ENCODE measurements at regions not wholly inside any gene's neighbourhood (a gene's known extent, or its start where the extent isn't known, plus 50 kb on each side); places are given as distances from the start of the nearest gene placed in this dataset.

DNA sequence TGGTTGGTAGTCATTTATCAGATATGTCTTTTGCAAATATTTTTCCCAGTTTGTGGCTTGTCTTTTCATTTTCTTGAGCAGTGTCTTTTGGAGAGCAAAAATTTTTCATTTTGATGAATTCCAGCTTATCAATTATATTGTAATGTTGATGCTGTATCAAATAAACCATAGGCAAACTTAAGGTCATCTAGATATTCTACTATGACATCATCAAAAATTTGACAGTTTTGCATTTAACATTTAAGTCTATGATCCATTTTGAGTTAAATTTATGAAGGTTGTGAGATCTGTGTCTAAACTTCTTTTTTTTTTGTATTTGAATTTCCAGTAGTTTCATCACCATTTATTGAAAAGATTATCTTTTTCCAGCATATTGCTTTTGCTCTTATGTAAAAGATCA, 505.5 kb upstream of the COX7C start:
- no peaks in the 10 kb centered on the region for H4K20me1 ChIP-seq (replicated peaks in 1 of 2; ENCODE audit: control insufficient read depth in 1 of 2, insufficient read depth in 2 of 2, low read length in 2 of 2)
- H2BK5ac ChIP-seq (ENCODE audit: low read depth, low read length) = no peak overlapping the region
- no peak overlapping the region for H3K56ac ChIP-seq (replicated peaks; ENCODE audit: insufficient read length, low read depth, low read length)
- no peak overlapping the region for H2AFZ ChIP-seq (ENCODE audit: low read length)
- H3K9me3 ChIP-seq (ENCODE audit: insufficient read depth in 2 of 2, low read depth in 1 of 2, low read length in 1 of 2) = no peaks in the 10 kb centered on the region
- no peaks in the 10 kb centered on the region for H3K79me1 ChIP-seq (ENCODE audit: low read depth, low read length)
- H3K23ac ChIP-seq (ENCODE audit: insufficient read length) = no peak overlapping the region
- DNase-seq (ENCODE audit: low read depth in 1 of 2, low spot score in 2 of 2) (no peak), FAIRE-seq (no peak)
- no peak overlapping the region for H3K4me2 ChIP-seq (ENCODE audit: insufficient read depth in 1 of 2, low read depth in 2 of 2, low read length in 2 of 2)
- no peak overlapping the region for H3K9ac ChIP-seq (replicated peaks in 1 of 4; ENCODE audit: extremely low read depth in 1 of 4, low read depth in 3 of 4, low read length in 3 of 4)
- H2BK15ac ChIP-seq (ENCODE audit: low read length) = no peak overlapping the region
- ChIA-PET CTCF (ENCODE audit: partially characterized antibody) (interaction anchor here (0.6 kb wide), 1 partner anchor 703 kb away, joined by 3 read pairs; no protein-coding TSS in a partner anchor), POLR2A (ENCODE audit: partially characterized antibody) (no interaction called here)
- peaks cover 2% of the 10 kb centered on the region; the same call in 1 of the 2 replicates for H3K23me2 ChIP-seq (ENCODE audit: low read depth, low read length)
- no peaks in the 10 kb centered on the region for H3K36me3 ChIP-seq (ENCODE audit: control insufficient read depth in 2 of 4, insufficient read depth in 4 of 4, low read length in 3 of 4)
- H2AK5ac ChIP-seq (ENCODE audit: low read depth, low read length) = no peak overlapping the region
- H4K5ac ChIP-seq (ENCODE audit: insufficient read length, low read depth, low read length) = no peak overlapping the region
- H3K27me3 ChIP-seq (replicated peaks in 1 of 4; ENCODE audit: control insufficient read depth in 3 of 4, extremely low read depth in 1 of 4, insufficient read depth in 3 of 4, low read length in 3 of 4) = no peaks in the 10 kb centered on the region
- no peak overlapping the region for H3K14ac ChIP-seq (ENCODE audit: insufficient read length)
- H3K4me1 ChIP-seq (replicated peaks in 1 of 4; ENCODE audit: control insufficient read depth in 3 of 4, insufficient read depth in 4 of 4, low read length in 3 of 4) = no peaks in the 10 kb centered on the region
- no peak overlapping the region for H2BK120ac ChIP-seq (replicated peaks; ENCODE audit: low read depth, low read length)
- no peak overlapping the region for H2BK12ac ChIP-seq (ENCODE audit: low read depth, low read length)
- H3K79me2 ChIP-seq (ENCODE audit: control insufficient read depth in 1 of 2, insufficient read depth in 2 of 2, low read length in 2 of 2) = no peaks in the 10 kb centered on the region
- H3K4ac ChIP-seq (replicated peaks; ENCODE audit: insufficient read length, low read depth, low read length) = no peak overlapping the region
- no peak overlapping the region for H4K8ac ChIP-seq (ENCODE audit: extremely low read depth, insufficient read depth, low read length)
- H3K18ac ChIP-seq (ENCODE audit: extremely low read depth, low read length) = no peak overlapping the region
- no peak overlapping the region for H3K27ac ChIP-seq (ENCODE audit: low read depth, low read length)
- no peak overlapping the region for H3K4me3 ChIP-seq (ENCODE audit: extremely low read depth in 1 of 4, insufficient read depth in 2 of 4, low read depth in 3 of 4, low read length in 4 of 4)
- H2BK20ac ChIP-seq (ENCODE audit: low read length) = no peak overlapping the region
- H4K91ac ChIP-seq (replicated peaks; ENCODE audit: insufficient read length, low read length) = no peak overlapping the region
- TF ChIP-seq CBX5 (IDR thresholded peaks at IDR 0.05; ENCODE audit: low read depth, low read length) = no peak
- TF ChIP-seq PHF8 (conservative IDR thresholded peaks at IDR 0.05; ENCODE audit: low read depth, low read length) = no peak
- no peak for TF ChIP-seq TBP (IDR thresholded peaks at IDR 0.05; ENCODE audit: low read depth, low read length)
- no peak for TF ChIP-seq CHD1 (IDR thresholded peaks at IDR 0.05; ENCODE audit: low read depth, low read length)
- TF ChIP-seq POLR2A (IDR thresholded peaks at IDR 0.05; ENCODE audit: control extremely low read depth in 1 of 2, low read depth in 2 of 2, low read length in 2 of 2) = no peak
- TF ChIP-seq TAF7 (optimal IDR thresholded peaks at IDR 0.05; ENCODE audit: borderline replicate concordance, low read depth, low read length) = no peak
- no peak for TF ChIP-seq EP300 (IDR thresholded peaks at IDR 0.05; ENCODE audit: borderline replicate concordance in 1 of 2, low read depth in 2 of 2, low read length in 2 of 2)
- TF ChIP-seq KDM4A (IDR thresholded peaks at IDR 0.05; ENCODE audit: low read depth, low read length, severe bottlenecking) = no peak
- TF ChIP-seq SIRT6 (IDR thresholded peaks at IDR 0.05; ENCODE audit: low read length) = no peak
- TF ChIP-seq, protein P1, sequence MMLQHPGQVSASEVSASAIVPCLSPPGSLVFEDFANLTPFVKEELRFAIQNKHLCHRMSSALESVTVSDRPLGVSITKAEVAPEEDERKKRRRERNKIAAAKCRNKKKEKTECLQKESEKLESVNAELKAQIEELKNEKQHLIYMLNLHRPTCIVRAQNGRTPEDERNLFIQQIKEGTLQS (IDR thresholded peaks at IDR 0.05; ENCODE audit: insufficient read depth, low read depth, low read length) = no peak
- TF ChIP-seq SIN3A (conservative IDR thresholded peaks at IDR 0.05 in 1 of 2, IDR thresholded peaks at IDR 0.05 in 1 of 2; ENCODE audit: low read depth in 1 of 2, low read length in 2 of 2) = no peak
- TF ChIP-seq RAD21 (IDR thresholded peaks at IDR 0.05 in 1 of 2, conservative IDR thresholded peaks at IDR 0.05 in 1 of 2; ENCODE audit: low read depth in 2 of 2, low read length in 2 of 2) = no peak
- TF ChIP-seq SP2 (IDR thresholded peaks at IDR 0.05; ENCODE audit: low read length) = no peak
- TF ChIP-seq SP4 (IDR thresholded peaks at IDR 0.05; ENCODE audit: low read length) = no peak
- TF ChIP-seq, protein P2, sequence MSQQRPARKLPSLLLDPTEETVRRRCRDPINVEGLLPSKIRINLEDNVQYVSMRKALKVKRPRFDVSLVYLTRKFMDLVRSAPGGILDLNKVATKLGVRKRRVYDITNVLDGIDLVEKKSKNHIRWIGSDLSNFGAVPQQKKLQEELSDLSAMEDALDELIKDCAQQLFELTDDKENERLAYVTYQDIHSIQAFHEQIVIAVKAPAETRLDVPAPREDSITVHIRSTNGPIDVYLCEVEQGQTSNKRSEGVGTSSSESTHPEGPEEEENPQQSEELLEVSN (IDR thresholded peaks at IDR 0.05) = no peak

Data from H1 (cell line).